ENCODE measurements at regions not wholly inside any gene's neighbourhood (a gene's known extent, or its start where the extent isn't known, plus 50 kb on each side); places are given as distances from the start of the nearest gene placed in this dataset.

DNA sequence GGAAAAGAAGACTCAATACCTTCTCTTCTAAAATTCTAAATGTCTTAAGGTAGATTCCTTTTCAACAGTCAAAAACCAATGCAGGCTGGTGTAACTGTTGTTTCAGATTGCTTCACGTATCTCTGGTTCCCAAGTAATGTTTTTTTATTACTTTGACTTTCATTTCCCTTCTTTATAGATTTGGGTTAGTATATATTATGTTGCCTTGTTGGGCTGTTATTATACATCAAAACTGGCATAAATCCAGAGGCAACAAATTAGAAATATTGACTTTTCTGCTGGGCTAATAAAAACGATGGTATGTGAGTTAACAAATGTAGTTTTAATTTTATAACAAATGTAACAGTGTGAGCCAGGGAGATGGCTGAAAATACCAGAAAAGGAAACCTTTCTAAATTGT, 444.7 kb upstream of the TENM3 start:
- TF ChIP-seq, protein P1, sequence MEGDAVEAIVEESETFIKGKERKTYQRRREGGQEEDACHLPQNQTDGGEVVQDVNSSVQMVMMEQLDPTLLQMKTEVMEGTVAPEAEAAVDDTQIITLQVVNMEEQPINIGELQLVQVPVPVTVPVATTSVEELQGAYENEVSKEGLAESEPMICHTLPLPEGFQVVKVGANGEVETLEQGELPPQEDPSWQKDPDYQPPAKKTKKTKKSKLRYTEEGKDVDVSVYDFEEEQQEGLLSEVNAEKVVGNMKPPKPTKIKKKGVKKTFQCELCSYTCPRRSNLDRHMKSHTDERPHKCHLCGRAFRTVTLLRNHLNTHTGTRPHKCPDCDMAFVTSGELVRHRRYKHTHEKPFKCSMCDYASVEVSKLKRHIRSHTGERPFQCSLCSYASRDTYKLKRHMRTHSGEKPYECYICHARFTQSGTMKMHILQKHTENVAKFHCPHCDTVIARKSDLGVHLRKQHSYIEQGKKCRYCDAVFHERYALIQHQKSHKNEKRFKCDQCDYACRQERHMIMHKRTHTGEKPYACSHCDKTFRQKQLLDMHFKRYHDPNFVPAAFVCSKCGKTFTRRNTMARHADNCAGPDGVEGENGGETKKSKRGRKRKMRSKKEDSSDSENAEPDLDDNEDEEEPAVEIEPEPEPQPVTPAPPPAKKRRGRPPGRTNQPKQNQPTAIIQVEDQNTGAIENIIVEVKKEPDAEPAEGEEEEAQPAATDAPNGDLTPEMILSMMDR (IDR thresholded peaks at IDR 0.05): no peak
- TF ChIP-seq POLR2AphosphoS5 (IDR thresholded peaks at IDR 0.05; ENCODE audit: insufficient read depth in 1 of 2, low read depth in 1 of 2) (no peak), POLR2A (IDR thresholded peaks at IDR 0.05) (no peak)

Data from vagina (tissue), 2 donors.